Activated naive CD8-positive, alpha-beta T cell treated with anti-CD3 and anti-CD28 coated beads, Interleukin-2, amount 10 ng/mL, durations not matched to agents 7 days and 5 days (primary cell): ENCODE measurements at regions not wholly inside any gene's neighbourhood (a gene's known extent, or its start where the extent isn't known, plus 50 kb on each side); places are given as distances from the start of the nearest gene placed in this dataset.

Source experiments
- ATAC-seq: fragments of 150-1000 bp; cut with Tn5 transposase; one replicate; pipeline ENCODE4 v1.10.0; 2021; ENCODE audit warnings: low read depth, moderate library complexity
- POLR2A ChIA-PET: fragments of 350-600 bp; sonication (Branson Sonifier 250); formaldehyde crosslinking; loops from one replicate; lab custom pipeline; 2021; ENCODE audit warnings: antibody characterized with exemption; lab: Charles Lee
- DNase-seq: peaks from one replicate; pipeline ENCODE4 v3.0.0; 2021
- H3K27ac Mint-ChIP-seq: one replicate; pipeline ENCODE4 v1.8.0; 2022; ENCODE audit warnings: mild to moderate bottlenecking, mixed read lengths
- H3K27me3 Mint-ChIP-seq: one replicate; pipeline ENCODE4 v1.8.0; 2022; ENCODE audit warnings: mild to moderate bottlenecking, moderate library complexity, mixed read lengths
- H3K36me3 Mint-ChIP-seq: one replicate; pipeline ENCODE4 v1.8.0; 2021; ENCODE audit warnings: mild to moderate bottlenecking, mixed read lengths
- H3K4me1 Mint-ChIP-seq: one replicate; pipeline ENCODE4 v1.8.0; 2021; ENCODE audit warnings: mixed read lengths
- H3K4me3 Mint-ChIP-seq: one replicate; pipeline ENCODE4 v1.8.0; 2022; ENCODE audit warnings: mild to moderate bottlenecking, moderate library complexity, mixed read lengths
- H3K9me3 Mint-ChIP-seq: one replicate; pipeline ENCODE4 v1.8.0; 2021; ENCODE audit warnings: mixed read lengths

- Mint-ChIP-seq H3K9me3 (peaks cover 7% of the 10 kb centered on the region), H3K4me3 (no peak overlapping the region), H3K4me1 (no peaks in the 10 kb centered on the region), H3K27ac (no peak overlapping the region), H3K27me3 (peaks cover 4% of the 10 kb centered on the region), H3K36me3 (no peaks in the 10 kb centered on the region)
- DNase-seq (no peak), ATAC-seq (no peak)
- POLR2A ChIA-PET = no interaction called here
Observed at GRCh38 chr2:238972146-238972445, 124.2 kb downstream of the TWIST2 start.

- no peak overlapping the region for H3K4me3 Mint-ChIP-seq
- H3K36me3 Mint-ChIP-seq = no peaks in the 10 kb centered on the region
- ATAC-seq (no peak), DNase-seq (no peak)
- no peak overlapping the region for H3K27ac Mint-ChIP-seq
- POLR2A ChIA-PET = no interaction called here
- peaks cover 7% of the 10 kb centered on the region for H3K9me3 Mint-ChIP-seq
- H3K27me3 Mint-ChIP-seq = peaks cover 5% of the 10 kb centered on the region
- H3K4me1 Mint-ChIP-seq = no peaks in the 10 kb centered on the region
Observed at GRCh38 chr2:238973038-238973739, 125.3 kb downstream of the TWIST2 start.

GRCh38 chr2:238974081-238974480 is 126.2 kb downstream of the TWIST2 start:
- H3K4me1 Mint-ChIP-seq = no peaks in the 10 kb centered on the region
- ATAC-seq = no peak
- no peak overlapping the region for H3K4me3 Mint-ChIP-seq
- H3K27ac Mint-ChIP-seq = no peak overlapping the region
- no peaks in the 10 kb centered on the region for H3K36me3 Mint-ChIP-seq
- peaks cover 7% of the 10 kb centered on the region for H3K27me3 Mint-ChIP-seq
- DNase-seq = no peak
- H3K9me3 Mint-ChIP-seq = peaks cover 7% of the 10 kb centered on the region
- POLR2A ChIA-PET = no interaction called here

- H3K9me3 Mint-ChIP-seq = peaks cover 7% of the 10 kb centered on the region
- no peaks in the 10 kb centered on the region for H3K4me1 Mint-ChIP-seq
- H3K4me3 Mint-ChIP-seq = no peak overlapping the region
- no peaks in the 10 kb centered on the region for H3K36me3 Mint-ChIP-seq
- H3K27ac Mint-ChIP-seq = no peak overlapping the region
- peaks cover 7% of the 10 kb centered on the region for H3K27me3 Mint-ChIP-seq
- ATAC-seq (no peak), DNase-seq (no peak)
- POLR2A ChIA-PET = no interaction called here
Observed at GRCh38 chr2:238974501-238975166, 126.7 kb downstream of the TWIST2 start.

- ATAC-seq = no peak
- POLR2A ChIA-PET = no interaction called here
- H3K4me1 Mint-ChIP-seq = no peaks in the 10 kb centered on the region
Observed at GRCh38 chr2:238975408-238975807, 127.5 kb downstream of the TWIST2 start.

GRCh38 chr2:238978497-238978896 is 130.6 kb downstream of the TWIST2 start:
- ATAC-seq (no peak), DNase-seq (no peak)
- Mint-ChIP-seq H3K27ac (no peak overlapping the region), H3K4me1 (no peaks in the 10 kb centered on the region), H3K9me3 (peaks cover 7% of the 10 kb centered on the region), H3K27me3 (peaks cover 7% of the 10 kb centered on the region), H3K36me3 (no peaks in the 10 kb centered on the region), H3K4me3 (no peak overlapping the region)
- POLR2A ChIA-PET = no interaction called here

More at GRCh38 chr2:238975408-238975807, 127.5 kb downstream of the TWIST2 start:
- Mint-ChIP-seq H3K27me3 (peaks cover 7% of the 10 kb centered on the region), H3K27ac (no peak overlapping the region), H3K36me3 (no peaks in the 10 kb centered on the region), H3K9me3 (peaks cover 7% of the 10 kb centered on the region), H3K4me3 (no peak overlapping the region)
- DNase-seq = no peak

GRCh38 chr2:238979636-238980035 is 131.8 kb downstream of the TWIST2 start:
- ATAC-seq (no peak), DNase-seq (no peak)
- no peaks in the 10 kb centered on the region for H3K36me3 Mint-ChIP-seq
- H3K27ac Mint-ChIP-seq = no peak overlapping the region
- H3K4me3 Mint-ChIP-seq = no peak overlapping the region
- H3K9me3 Mint-ChIP-seq = peaks cover 7% of the 10 kb centered on the region
- H3K27me3 Mint-ChIP-seq = peaks cover 5% of the 10 kb centered on the region
- POLR2A ChIA-PET = no interaction called here
- no peaks in the 10 kb centered on the region for H3K4me1 Mint-ChIP-seq

GRCh38 chr2:238985041-238985729 is 137.3 kb downstream of the TWIST2 start:
- no peak for ATAC-seq
- H3K27ac Mint-ChIP-seq = no peak overlapping the region

GRCh38 chr2:238985931-238986446 is 138.1 kb downstream of the TWIST2 start:
- ATAC-seq (no peak), DNase-seq (no peak)
- Mint-ChIP-seq H3K27me3 (peaks cover 3% of the 10 kb centered on the region), H3K9me3 (no peaks in the 10 kb centered on the region), H3K36me3 (no peaks in the 10 kb centered on the region), H3K4me1 (no peaks in the 10 kb centered on the region), H3K27ac (no peak overlapping the region), H3K4me3 (no peak overlapping the region)
- POLR2A ChIA-PET = no interaction called here

More at GRCh38 chr2:238985041-238985729, 137.3 kb downstream of the TWIST2 start:
- POLR2A ChIA-PET = no interaction called here
- DNase-seq = no peak
- Mint-ChIP-seq H3K36me3 (no peaks in the 10 kb centered on the region), H3K4me1 (no peaks in the 10 kb centered on the region), H3K27me3 (peaks cover 3% of the 10 kb centered on the region), H3K9me3 (no peaks in the 10 kb centered on the region), H3K4me3 (no peak overlapping the region)

GRCh38 chr2:238986491-238987351 is 138.8 kb downstream of the TWIST2 start:
- no peaks in the 10 kb centered on the region for H3K4me1 Mint-ChIP-seq
- H3K27me3 Mint-ChIP-seq = peaks cover 3% of the 10 kb centered on the region
- H3K9me3 Mint-ChIP-seq = no peaks in the 10 kb centered on the region
- no peaks in the 10 kb centered on the region for H3K36me3 Mint-ChIP-seq
- no peak overlapping the region for H3K27ac Mint-ChIP-seq
- DNase-seq (no peak), ATAC-seq (no peak)
- POLR2A ChIA-PET = no interaction called here
- H3K4me3 Mint-ChIP-seq = no peak overlapping the region

GRCh38 chr2:238987352-238987981 is 139.6 kb downstream of the TWIST2 start:
- Mint-ChIP-seq H3K9me3 (no peaks in the 10 kb centered on the region), H3K36me3 (no peaks in the 10 kb centered on the region), H3K4me3 (no peak overlapping the region), H3K4me1 (no peaks in the 10 kb centered on the region), H3K27me3 (peaks cover 3% of the 10 kb centered on the region), H3K27ac (no peak overlapping the region)
- ATAC-seq (no peak), DNase-seq (no peak)
- POLR2A ChIA-PET = no interaction called here

- peaks cover 3% of the 10 kb centered on the region for H3K27me3 Mint-ChIP-seq
- ATAC-seq = no peak
- no peaks in the 10 kb centered on the region for H3K9me3 Mint-ChIP-seq
- H3K36me3 Mint-ChIP-seq = no peaks in the 10 kb centered on the region
- no peaks in the 10 kb centered on the region for H3K4me1 Mint-ChIP-seq
- H3K4me3 Mint-ChIP-seq = no peak overlapping the region
- no peak overlapping the region for H3K27ac Mint-ChIP-seq
- DNase-seq = no peak
- POLR2A ChIA-PET = no interaction called here
Observed at GRCh38 chr2:238988105-238988504, 140.2 kb downstream of the TWIST2 start.

- DNase-seq (no peak), ATAC-seq (no peak)
- H3K9me3 Mint-ChIP-seq = no peaks in the 10 kb centered on the region
- POLR2A ChIA-PET = no interaction called here
- no peak overlapping the region for H3K27ac Mint-ChIP-seq
- H3K4me1 Mint-ChIP-seq = no peaks in the 10 kb centered on the region
- H3K36me3 Mint-ChIP-seq = no peaks in the 10 kb centered on the region
- no peak overlapping the region for H3K4me3 Mint-ChIP-seq
- H3K27me3 Mint-ChIP-seq = peaks cover 3% of the 10 kb centered on the region
Observed at GRCh38 chr2:238988752-238989151, 140.9 kb downstream of the TWIST2 start.
